Nephron progenitor cell (in vitro differentiated cells): ENCODE measurements at regions not wholly inside any gene's neighbourhood (a gene's known extent, or its start where the extent isn't known, plus 50 kb on each side); places are given as distances from the start of the nearest gene placed in this dataset.

Experiments
- DNase-seq: peaks from one replicate; pipeline ENCODE4 v3.0.0; 2021
- H3K27ac Mint-ChIP-seq: 2 replicates; pipeline ENCODE4 v1.8.0; 2021; ENCODE audit warnings: mild to moderate bottlenecking, moderate library complexity, mixed read lengths
- H3K27me3 Mint-ChIP-seq: 2 replicates; pipeline ENCODE4 v1.8.0; 2021; ENCODE audit warnings: mild to moderate bottlenecking, low read depth, mixed read lengths; ENCODE audit not compliant: poor library complexity
- H3K36me3 Mint-ChIP-seq: 2 replicates; pipeline ENCODE4 v1.8.0; 2021; ENCODE audit warnings: low read depth, mixed read lengths
- H3K4me1 Mint-ChIP-seq: 2 replicates; pipeline ENCODE4 v1.8.0; 2021; ENCODE audit warnings: mixed read lengths
- H3K4me3 Mint-ChIP-seq: 2 replicates; pipeline ENCODE4 v1.8.0; 2021; ENCODE audit warnings: mild to moderate bottlenecking, moderate library complexity, mixed read lengths
- H3K9me3 Mint-ChIP-seq: 2 replicates; pipeline ENCODE4 v1.8.0; 2021; ENCODE audit warnings: mild to moderate bottlenecking, moderate library complexity, mixed read lengths
- CTCF ChIP-seq: fragments of 200-600 bp; sonication (generic); IDR thresholded peaks from 2 replicates; pipeline ENCODE4 v1.5.0; 2021; ENCODE audit warnings: antibody characterized with exemption

DNA sequence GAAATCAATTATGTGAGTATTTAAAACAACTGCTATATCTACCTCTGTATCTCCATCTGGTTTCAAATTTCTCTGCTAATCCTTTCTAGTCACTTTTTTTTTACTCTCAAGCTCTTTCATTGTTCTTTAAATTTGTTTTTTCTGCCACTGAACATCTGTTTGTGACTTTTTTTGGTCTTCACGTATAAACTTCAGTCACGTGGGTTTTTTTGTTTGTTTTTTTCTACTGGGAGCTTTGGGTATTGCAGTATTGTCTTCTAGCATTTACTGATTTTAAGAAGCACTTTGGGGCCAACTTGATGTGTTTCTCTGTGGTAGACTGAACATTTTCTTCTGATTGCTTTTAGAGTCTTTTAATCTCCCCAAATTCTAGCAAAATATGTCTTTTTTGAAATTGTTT is 262.6 kb upstream of the RXFP2 start:
- Mint-ChIP-seq H3K36me3 (no peaks in the 10 kb centered on the region), H3K27ac (no peak overlapping the region), H3K9me3 (no peaks in the 10 kb centered on the region), H3K4me1 (peaks cover 5% of the 10 kb centered on the region), H3K4me3 (no peak overlapping the region), H3K27me3 (peaks cover 10% of the 10 kb centered on the region)
- TF ChIP-seq CTCF: peak; percentile 10
- DNase-seq: no peak

GRCh38 chr13:31477961-31478360 is 261.4 kb upstream of the RXFP2 start:
- Mint-ChIP-seq H3K4me1 (peaks cover 5% of the 10 kb centered on the region), H3K27ac (no peak overlapping the region), H3K36me3 (no peaks in the 10 kb centered on the region), H3K9me3 (no peaks in the 10 kb centered on the region), H3K4me3 (no peak overlapping the region), H3K27me3 (peaks cover 4% of the 10 kb centered on the region)
- no peak for DNase-seq
- no peak for TF ChIP-seq CTCF

DNA sequence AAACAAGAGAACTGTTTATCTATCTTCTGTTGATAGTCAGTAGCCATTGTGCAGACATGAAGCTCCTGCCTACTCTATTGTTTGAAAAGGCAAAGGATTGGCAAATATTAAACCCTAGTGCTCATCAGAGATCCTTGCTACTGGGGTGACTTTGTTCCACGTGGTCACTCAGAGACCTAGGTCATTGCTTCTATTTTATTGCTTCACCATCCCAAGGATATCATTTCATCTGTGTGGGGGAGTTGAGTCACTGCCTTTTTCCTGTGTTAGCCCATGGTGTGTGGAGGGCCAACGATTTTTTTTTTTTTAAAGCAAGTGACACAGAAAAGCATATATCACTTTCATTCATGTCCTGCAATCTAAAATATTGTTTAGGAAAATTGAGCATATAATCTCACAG is 254.1 kb upstream of the RXFP2 start:
- H3K9me3 Mint-ChIP-seq: no peaks in the 10 kb centered on the region
- H3K4me1 Mint-ChIP-seq: peaks cover 28% of the 10 kb centered on the region
- no peaks in the 10 kb centered on the region for H3K36me3 Mint-ChIP-seq
- H3K27ac Mint-ChIP-seq: peak overlapping the region; percentile 76
- no peaks in the 10 kb centered on the region for H3K27me3 Mint-ChIP-seq
- no peak for DNase-seq
- H3K4me3 Mint-ChIP-seq: no peak overlapping the region
- TF ChIP-seq CTCF: no peak

- Mint-ChIP-seq H3K27ac (peak overlapping the region; percentile 76), H3K9me3 (no peaks in the 10 kb centered on the region), H3K36me3 (no peaks in the 10 kb centered on the region), H3K4me1 (peaks cover 28% of the 10 kb centered on the region), H3K27me3 (no peaks in the 10 kb centered on the region), H3K4me3 (no peak overlapping the region)
- DNase-seq: no peak
- no peak for TF ChIP-seq CTCF
Observed at GRCh38 chr13:31485651-31486051, 253.7 kb upstream of the RXFP2 start.

DNA sequence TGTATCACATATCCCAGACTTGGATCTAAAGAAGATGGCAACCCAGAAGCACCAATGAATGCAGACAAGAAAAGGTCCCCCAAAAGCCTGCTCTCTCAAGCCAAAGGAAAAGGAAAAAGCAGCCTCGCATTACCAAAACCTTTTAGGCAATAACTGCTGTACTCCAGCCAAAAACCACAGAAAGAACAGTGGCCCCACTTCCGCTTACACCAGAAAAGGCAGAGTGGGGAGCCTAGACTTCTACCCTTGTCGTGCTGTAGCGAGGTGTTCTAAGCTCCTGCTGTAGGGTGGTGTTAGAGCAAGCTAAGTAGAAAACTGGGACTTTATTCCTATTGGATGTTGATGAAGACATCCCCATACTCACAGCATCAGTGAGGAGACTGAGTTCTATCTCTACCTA is 244.0 kb upstream of the RXFP2 start:
- peaks cover 46% of the 10 kb centered on the region for H3K9me3 Mint-ChIP-seq
- no peaks in the 10 kb centered on the region for H3K4me1 Mint-ChIP-seq
- no peak for TF ChIP-seq CTCF
- H3K27ac Mint-ChIP-seq: no peak overlapping the region
- H3K27me3 Mint-ChIP-seq: peaks cover 8% of the 10 kb centered on the region
- no peak overlapping the region for H3K4me3 Mint-ChIP-seq
- DNase-seq: no peak
- H3K36me3 Mint-ChIP-seq: peaks cover 14% of the 10 kb centered on the region

DNA sequence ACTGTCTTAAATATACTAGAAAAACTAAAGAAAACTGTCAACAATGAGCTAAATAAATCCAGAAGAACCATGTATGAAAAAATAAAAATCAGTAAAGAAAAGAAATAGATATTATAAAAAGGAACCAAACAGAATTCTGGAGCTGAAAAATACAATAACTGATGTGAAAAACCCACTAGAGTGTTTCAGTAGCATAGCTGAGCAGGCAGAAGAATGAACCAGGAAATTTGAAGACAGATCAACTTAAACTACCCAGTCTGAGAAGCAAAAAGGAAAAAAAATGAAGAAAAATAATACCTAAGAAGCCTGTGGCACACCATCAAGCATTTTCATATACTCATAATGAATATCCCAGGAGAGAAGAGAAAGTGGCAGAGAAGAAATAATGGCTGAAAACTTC is 240.1 kb upstream of the RXFP2 start:
- no peak for DNase-seq
- no peak overlapping the region for H3K27ac Mint-ChIP-seq
- no peaks in the 10 kb centered on the region for H3K4me1 Mint-ChIP-seq
- TF ChIP-seq CTCF: no peak
- peaks cover 58% of the 10 kb centered on the region for H3K9me3 Mint-ChIP-seq
- H3K4me3 Mint-ChIP-seq: no peak overlapping the region
- peaks cover 14% of the 10 kb centered on the region for H3K36me3 Mint-ChIP-seq
- peaks cover 5% of the 10 kb centered on the region for H3K27me3 Mint-ChIP-seq
